Cardiac fibroblast (primary cell): ENCODE measurements at regions not wholly inside any gene's neighbourhood (a gene's known extent, or its start where the extent isn't known, plus 50 kb on each side); places are given as distances from the start of the nearest gene placed in this dataset.

Experiments used
- DNase-seq, 2 donors: peaks; one replicate each; pipeline versions ENCODE4 v3.0.0 to v3.0.0-alpha.2; 2010; ENCODE audit warnings: low read depth in 2 of 2
- H3K4me3 ChIP-seq, 2 donors: replicated peaks in 1 of 2; 1 replicate in 1 of 2; 2 replicates in 1 of 2; pipeline ENCODE4 v1.5.1; 2011; ENCODE audit warnings: low read depth in 2 of 2, low read length in 2 of 2, mild to moderate bottlenecking in 2 of 2, moderate library complexity in 1 of 2
- TF ChIP-seq, protein P1 (sequence below): IDR thresholded peaks from one replicate; pipeline ENCODE4 v1.5.1; 2011; ENCODE audit warnings: low read depth, mild to moderate bottlenecking, low read length, inconsistent platforms

DNA sequence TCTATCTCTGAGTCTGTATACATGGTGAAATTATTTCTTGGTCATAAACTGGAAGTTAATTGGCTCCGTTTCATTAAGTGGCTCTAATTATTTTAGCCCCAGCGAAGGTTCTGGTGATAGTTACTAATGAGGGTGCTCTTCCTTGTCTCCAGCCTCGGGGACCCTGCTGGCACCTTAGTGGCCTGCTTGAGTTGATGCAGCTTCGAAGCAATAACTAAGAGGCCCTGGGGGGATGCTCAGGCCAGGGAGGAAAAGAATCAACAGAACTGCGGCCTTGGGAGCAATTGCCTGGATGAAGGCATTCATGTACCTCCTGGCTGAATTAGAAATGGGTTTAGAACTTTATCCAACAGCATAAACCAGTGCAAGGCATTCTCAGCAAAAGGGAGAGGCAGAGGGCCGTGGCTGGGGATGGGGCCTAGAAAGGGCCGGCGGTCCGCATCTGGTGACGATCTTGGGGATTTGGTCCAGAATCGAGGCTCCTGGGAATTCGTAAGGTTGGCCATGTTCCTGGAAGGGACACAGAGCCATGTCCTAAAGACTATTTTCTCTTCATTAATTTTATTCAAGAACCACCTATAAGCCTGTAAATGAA is 100.0 kb upstream of the AJAP1 start:
- no peak overlapping the region for H3K4me3 ChIP-seq
- TF ChIP-seq, protein P1, sequence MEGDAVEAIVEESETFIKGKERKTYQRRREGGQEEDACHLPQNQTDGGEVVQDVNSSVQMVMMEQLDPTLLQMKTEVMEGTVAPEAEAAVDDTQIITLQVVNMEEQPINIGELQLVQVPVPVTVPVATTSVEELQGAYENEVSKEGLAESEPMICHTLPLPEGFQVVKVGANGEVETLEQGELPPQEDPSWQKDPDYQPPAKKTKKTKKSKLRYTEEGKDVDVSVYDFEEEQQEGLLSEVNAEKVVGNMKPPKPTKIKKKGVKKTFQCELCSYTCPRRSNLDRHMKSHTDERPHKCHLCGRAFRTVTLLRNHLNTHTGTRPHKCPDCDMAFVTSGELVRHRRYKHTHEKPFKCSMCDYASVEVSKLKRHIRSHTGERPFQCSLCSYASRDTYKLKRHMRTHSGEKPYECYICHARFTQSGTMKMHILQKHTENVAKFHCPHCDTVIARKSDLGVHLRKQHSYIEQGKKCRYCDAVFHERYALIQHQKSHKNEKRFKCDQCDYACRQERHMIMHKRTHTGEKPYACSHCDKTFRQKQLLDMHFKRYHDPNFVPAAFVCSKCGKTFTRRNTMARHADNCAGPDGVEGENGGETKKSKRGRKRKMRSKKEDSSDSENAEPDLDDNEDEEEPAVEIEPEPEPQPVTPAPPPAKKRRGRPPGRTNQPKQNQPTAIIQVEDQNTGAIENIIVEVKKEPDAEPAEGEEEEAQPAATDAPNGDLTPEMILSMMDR = no peak
- DNase-seq = no peak

DNA sequence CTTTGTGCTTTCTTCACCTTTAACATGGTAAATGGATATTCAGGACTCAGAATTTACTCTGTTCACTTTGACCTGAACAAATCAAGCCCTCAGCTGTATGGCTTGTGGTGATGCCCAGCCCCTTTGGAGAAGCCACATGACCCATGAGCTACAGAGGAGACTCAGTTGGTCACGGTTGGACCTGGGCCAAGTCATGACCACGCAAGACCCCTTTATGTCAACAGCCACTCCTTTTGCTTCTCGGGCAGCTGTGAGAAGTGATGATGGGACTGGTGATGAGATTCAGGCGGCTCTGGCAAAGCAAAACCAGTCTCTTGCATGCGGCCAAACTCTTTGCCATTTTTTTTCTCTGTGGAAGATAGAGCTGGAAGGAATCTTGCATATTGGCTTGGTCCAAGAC is 96.5 kb upstream of the AJAP1 start:
- no peak for DNase-seq
- no peak overlapping the region for H3K4me3 ChIP-seq
- TF ChIP-seq, protein P1 = no peak

DNA sequence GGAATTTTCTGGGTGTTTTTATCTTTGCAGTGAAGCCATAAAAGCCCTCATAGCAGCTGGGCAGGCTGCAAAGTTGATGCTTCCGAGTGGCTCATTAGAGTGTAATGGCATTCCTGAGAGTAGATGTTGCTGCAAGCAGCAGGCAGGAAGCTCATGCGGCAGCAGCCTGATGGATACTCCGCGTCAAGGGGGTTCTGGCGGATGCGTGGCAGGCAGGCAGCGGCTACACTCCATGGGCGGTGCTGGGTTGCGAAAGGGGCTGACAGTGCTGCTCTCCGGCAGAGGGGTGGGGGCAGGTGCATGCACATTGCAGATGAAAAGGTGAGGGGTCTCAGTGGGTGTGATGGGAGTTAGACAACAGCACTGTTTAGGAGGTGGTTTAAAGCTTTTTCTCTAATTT is 93.2 kb upstream of the AJAP1 start:
- TF ChIP-seq, protein P1 = no peak
- H3K4me3 ChIP-seq = no peak overlapping the region
- no peak for DNase-seq

DNA sequence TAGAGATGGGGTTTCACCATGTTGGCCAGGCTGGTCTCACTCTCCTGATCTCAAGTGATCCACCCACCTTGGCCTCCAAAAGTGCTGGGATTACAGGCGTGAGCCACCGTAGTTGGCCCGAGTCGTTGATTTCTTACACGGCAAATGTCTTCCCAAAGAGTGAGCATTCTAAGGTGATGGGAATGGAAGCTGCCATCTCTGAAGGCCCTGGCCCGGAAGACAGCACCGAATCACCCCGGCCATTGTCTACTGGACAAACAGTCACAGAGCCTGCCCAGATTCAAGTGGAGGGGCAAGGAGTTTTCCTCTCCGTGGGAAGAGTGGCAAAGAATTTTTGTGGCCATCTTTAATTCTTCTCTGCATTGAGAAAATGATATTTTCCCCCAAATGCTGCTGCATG is 92.1 kb upstream of the AJAP1 start:
- TF ChIP-seq, protein P1 = no peak
- H3K4me3 ChIP-seq = no peak overlapping the region
- DNase-seq = no peak

DNA sequence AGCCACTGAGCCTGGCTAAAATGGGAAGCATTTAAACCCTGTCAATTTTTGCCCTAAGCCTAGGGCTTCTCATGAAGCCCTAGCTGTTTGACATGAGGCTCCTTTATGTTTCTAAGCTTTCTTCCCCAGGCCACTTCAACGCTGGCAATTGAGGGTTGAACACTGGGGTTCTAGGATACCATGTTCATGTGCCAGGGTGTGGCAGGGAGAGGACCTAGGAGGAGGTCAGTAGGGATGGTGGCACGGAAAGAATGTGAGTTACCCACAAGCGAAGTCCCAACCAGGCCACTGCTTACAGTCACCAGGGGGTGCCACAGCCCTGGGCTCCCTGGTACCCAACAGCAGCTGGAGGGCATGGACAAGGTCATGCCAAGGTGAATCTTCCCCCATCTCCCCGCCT is 90.8 kb upstream of the AJAP1 start:
- no peak for DNase-seq
- TF ChIP-seq, protein P1 = no peak
- no peak overlapping the region for H3K4me3 ChIP-seq

DNA sequence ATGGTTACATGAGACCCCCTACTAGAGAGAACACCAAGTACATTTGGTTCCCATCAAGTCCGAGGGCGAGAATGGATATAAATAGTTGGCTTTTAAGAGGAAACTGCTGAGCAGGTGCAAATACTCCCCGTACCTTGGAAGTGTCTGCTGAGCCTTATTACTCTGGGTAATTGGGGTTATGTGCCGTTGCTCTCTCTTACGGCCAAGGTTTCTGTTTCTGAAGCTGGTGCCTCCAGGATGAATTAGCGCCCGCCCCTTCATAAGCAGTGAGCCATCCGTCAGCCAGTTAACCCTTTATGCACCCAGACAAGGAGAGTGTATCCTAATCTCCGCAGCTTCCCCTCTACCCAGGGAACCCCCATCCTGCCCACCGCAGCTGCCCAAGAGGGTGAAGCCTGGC is 90.4 kb upstream of the AJAP1 start:
- TF ChIP-seq, protein P1 = no peak
- H3K4me3 ChIP-seq = no peak overlapping the region
- no peak for DNase-seq

DNA sequence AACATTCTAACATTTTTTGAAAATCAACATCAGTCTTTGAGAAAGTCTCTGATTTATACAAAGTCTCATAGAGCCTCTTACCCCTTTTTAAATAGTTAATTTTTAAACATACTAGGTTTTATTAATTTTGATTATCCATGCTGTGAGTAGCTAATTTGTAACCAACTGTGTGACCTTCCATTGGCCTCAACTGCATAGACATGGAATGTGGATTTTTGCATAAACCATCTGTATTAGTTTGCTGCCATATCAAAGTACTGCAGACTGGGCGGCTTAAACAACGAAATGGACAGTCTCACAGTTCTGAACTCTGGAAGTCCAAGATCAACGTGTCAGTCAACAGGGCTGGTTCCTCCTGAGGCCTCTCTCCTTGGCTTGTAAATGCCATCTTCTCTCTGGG is 89.2 kb upstream of the AJAP1 start:
- no peak overlapping the region for H3K4me3 ChIP-seq
- TF ChIP-seq, protein P1 = no peak

More for the DNA sequence above, 89.2 kb upstream of the AJAP1 start:
- no peak for DNase-seq
